MM.1S (cell line): ENCODE measurements at regions not wholly inside any gene's neighbourhood (a gene's known extent, or its start where the extent isn't known, plus 50 kb on each side); places are given as distances from the start of the nearest gene placed in this dataset.

Experiments used
- DNase-seq: peaks from one replicate; pipeline ENCODE4 v3.0.0-alpha.2; 2015
- H2AFZ ChIP-seq: fragments of 300-600 bp; sonication (generic); 2 replicates; pipeline ENCODE4 v1.6.0; 2016; ENCODE audit warnings: antibody characterized with exemption, low read length
- H3F3A ChIP-seq: fragments of 300-600 bp; sonication (generic); 2 replicates; pipeline ENCODE4 v1.6.1; 2016; ENCODE audit warnings: mild to moderate bottlenecking, antibody characterized with exemption, low read length, moderate library complexity, mixed read lengths; ENCODE audit not compliant: insufficient read depth
- H3K27ac ChIP-seq: fragments of 300-600 bp; sonication (generic); 2 replicates; pipeline ENCODE4 v1.5.1; 2016; ENCODE audit warnings: mild to moderate bottlenecking, low read length
- H3K27me3 ChIP-seq: fragments of 300-600 bp; sonication (generic); replicated peaks from 2 replicates; pipeline ENCODE4 v1.6.0; 2016; ENCODE audit warnings: low read length; ENCODE audit not compliant: insufficient read depth
- H3K36me3 ChIP-seq: fragments of 300-600 bp; sonication (generic); replicated peaks from 2 replicates; pipeline ENCODE4 v1.6.1; 2016; ENCODE audit warnings: mild to moderate bottlenecking, low read length, mixed read lengths; ENCODE audit not compliant: insufficient read depth
- H3K4me1 ChIP-seq: fragments of 300-600 bp; sonication (generic); 2 replicates; pipeline ENCODE4 v1.6.1; 2016; ENCODE audit warnings: low read length, mixed read lengths
- H3K4me2 ChIP-seq: fragments of 300-600 bp; sonication (generic); 2 replicates; pipeline ENCODE4 v1.6.0; 2016; ENCODE audit warnings: low read depth, low read length
- H3K4me3 ChIP-seq: fragments of 300-600 bp; sonication (generic); 2 replicates; pipeline ENCODE4 v1.5.1; 2016; ENCODE audit warnings: low read length, mixed read lengths
- H3K79me2 ChIP-seq: fragments of 300-600 bp; sonication (generic); 2 replicates; pipeline ENCODE4 v1.6.1; 2016; ENCODE audit warnings: mixed run types, low read length, mixed read lengths
- H3K9ac ChIP-seq: fragments of 300-600 bp; sonication (generic); 2 replicates; pipeline ENCODE4 v1.6.1; 2016; ENCODE audit warnings: low read length, mixed read lengths
- H3K9me2 ChIP-seq: fragments of 300-600 bp; sonication (generic); replicated peaks from 2 replicates; pipeline ENCODE4 v1.6.1; 2016; ENCODE audit warnings: mild to moderate bottlenecking, low read length, mixed read lengths; ENCODE audit not compliant: insufficient read depth
- H3K9me3 ChIP-seq: fragments of 300-600 bp; sonication (generic); replicated peaks from 2 replicates; pipeline ENCODE4 v1.6.1; 2016; ENCODE audit warnings: mild to moderate bottlenecking, low read length, mixed read lengths; ENCODE audit not compliant: insufficient read depth
- H4K20me1 ChIP-seq: fragments of 300-600 bp; sonication (generic); 2 replicates; pipeline ENCODE4 v1.6.1; 2016; ENCODE audit warnings: mild to moderate bottlenecking, low read length, moderate library complexity, mixed read lengths; ENCODE audit not compliant: insufficient read depth
- EZH2 ChIP-seq: fragments of 300-600 bp; sonication (generic); optimal IDR thresholded peaks from 2 replicates; pipeline ENCODE3; 2017; ENCODE audit warnings: low read depth, mild to moderate bottlenecking, antibody characterized with exemption, low read length, mixed read lengths
- EZH2phosphoT487 ChIP-seq: fragments of 300-600 bp; sonication (generic); IDR thresholded peaks from 2 replicates; pipeline ENCODE4 v1.6.1; 2018; ENCODE audit warnings: antibody characterized with exemption, low read length
- TF ChIP-seq, protein P1 (sequence below): fragments of 300-600 bp; sonication (generic); IDR thresholded peaks from 2 replicates; pipeline ENCODE4 v1.5.1; 2016; ENCODE audit warnings: antibody characterized with exemption, low read length, mixed read lengths

DNA sequence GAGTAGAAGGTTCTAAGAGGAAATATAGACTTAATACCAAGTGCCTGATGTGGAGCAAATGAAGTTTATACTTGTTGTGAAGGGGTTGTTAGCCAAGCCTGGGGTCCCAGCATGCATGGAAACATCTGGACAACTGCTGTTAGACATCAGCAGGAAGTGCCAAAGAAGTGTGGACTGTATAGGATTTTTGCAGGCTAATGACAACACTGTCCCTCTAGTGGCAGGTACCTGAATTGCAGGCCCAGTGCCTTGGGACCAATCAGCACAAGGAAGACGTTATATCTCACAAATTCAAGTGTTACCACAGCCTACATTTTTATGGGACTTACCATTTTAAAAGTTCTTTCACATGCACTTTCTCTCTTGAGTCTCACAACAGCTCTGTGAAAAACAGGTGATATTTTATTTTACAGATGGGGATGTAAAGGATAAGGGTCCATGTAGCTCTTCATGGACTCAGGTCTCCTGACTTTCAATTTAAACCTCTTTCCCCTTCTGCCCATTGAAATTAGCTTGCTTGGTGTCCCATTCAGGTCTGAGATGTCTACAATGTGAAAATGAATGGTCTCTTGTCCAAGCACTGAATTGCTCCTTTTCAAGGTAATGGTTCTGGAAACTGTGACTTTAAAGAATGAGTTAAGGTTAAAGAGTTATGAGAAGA is 89.0 kb upstream of the MAP1B start:
- Histone ChIP-seq H2AFZ (peak overlapping the region; percentile 37), H3F3A (no peaks in the 10 kb centered on the region), H3K9ac (no peak overlapping the region), H3K79me2 (no peaks in the 10 kb centered on the region), H3K4me3 (no peak overlapping the region), H3K4me2 (no peak overlapping the region), H3K9me3 (no peaks in the 10 kb centered on the region), H4K20me1 (no peaks in the 10 kb centered on the region), H3K36me3 (no peaks in the 10 kb centered on the region), H3K4me1 (no peaks in the 10 kb centered on the region), H3K27me3 (no peaks in the 10 kb centered on the region), H3K27ac (no peak overlapping the region), H3K9me2 (no peaks in the 10 kb centered on the region)
- TF ChIP-seq EZH2 = no peak
- TF ChIP-seq EZH2phosphoT487 = no peak
- TF ChIP-seq, protein P1, sequence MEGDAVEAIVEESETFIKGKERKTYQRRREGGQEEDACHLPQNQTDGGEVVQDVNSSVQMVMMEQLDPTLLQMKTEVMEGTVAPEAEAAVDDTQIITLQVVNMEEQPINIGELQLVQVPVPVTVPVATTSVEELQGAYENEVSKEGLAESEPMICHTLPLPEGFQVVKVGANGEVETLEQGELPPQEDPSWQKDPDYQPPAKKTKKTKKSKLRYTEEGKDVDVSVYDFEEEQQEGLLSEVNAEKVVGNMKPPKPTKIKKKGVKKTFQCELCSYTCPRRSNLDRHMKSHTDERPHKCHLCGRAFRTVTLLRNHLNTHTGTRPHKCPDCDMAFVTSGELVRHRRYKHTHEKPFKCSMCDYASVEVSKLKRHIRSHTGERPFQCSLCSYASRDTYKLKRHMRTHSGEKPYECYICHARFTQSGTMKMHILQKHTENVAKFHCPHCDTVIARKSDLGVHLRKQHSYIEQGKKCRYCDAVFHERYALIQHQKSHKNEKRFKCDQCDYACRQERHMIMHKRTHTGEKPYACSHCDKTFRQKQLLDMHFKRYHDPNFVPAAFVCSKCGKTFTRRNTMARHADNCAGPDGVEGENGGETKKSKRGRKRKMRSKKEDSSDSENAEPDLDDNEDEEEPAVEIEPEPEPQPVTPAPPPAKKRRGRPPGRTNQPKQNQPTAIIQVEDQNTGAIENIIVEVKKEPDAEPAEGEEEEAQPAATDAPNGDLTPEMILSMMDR = peak; percentile 99
- peak; percentile 66 for DNase-seq

DNA sequence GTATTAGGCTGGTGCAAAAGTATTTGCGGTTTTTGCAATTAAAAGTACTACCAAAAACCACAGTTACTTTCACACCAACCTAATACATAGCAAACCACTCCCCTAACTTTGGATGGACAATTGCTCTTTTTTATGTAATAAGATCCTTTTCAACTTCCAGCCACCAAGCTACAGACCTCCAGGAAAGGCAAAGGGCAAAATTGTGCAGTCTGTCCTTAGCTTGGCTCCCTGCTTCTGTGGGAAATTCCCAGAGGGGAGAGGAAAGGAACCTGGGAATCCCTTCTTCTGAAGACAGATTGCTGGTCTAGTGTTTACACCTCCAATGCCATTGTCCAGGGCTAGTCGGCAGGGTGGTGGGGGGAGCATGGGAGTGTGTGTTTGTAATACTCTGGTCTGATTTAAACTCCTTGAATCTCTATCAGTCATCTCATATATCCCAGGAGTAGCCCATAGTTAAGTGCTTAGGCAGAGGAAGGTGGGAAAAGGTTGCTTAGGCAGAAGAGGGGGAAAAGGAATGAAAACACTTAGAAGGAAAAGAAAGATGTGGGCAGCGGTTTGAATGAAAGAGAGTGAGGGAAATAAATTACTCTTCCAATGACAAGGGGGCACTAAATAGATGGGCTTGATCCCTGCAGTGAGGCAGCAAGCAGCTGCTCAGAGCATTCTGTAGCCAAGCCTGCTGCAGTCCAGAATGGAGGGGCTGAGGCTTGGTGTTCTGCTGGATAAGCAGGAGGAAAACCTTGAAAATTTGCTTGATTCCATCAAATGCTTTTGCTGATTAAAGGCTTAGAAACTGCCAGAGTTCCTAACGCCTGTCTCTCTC is 86.9 kb upstream of the MAP1B start:
- Histone ChIP-seq H3K79me2 (no peaks in the 10 kb centered on the region), H3K27me3 (no peaks in the 10 kb centered on the region), H3K36me3 (no peaks in the 10 kb centered on the region), H2AFZ (no peak overlapping the region), H4K20me1 (no peaks in the 10 kb centered on the region), H3F3A (no peaks in the 10 kb centered on the region), H3K9me3 (no peaks in the 10 kb centered on the region), H3K4me2 (no peak overlapping the region), H3K27ac (no peak overlapping the region), H3K9me2 (no peaks in the 10 kb centered on the region), H3K4me1 (no peaks in the 10 kb centered on the region), H3K9ac (no peak overlapping the region), H3K4me3 (no peak overlapping the region)
- no peak for DNase-seq
- TF ChIP-seq, protein P1 = no peak
- TF ChIP-seq EZH2 (no peak), EZH2phosphoT487 (no peak)

DNA sequence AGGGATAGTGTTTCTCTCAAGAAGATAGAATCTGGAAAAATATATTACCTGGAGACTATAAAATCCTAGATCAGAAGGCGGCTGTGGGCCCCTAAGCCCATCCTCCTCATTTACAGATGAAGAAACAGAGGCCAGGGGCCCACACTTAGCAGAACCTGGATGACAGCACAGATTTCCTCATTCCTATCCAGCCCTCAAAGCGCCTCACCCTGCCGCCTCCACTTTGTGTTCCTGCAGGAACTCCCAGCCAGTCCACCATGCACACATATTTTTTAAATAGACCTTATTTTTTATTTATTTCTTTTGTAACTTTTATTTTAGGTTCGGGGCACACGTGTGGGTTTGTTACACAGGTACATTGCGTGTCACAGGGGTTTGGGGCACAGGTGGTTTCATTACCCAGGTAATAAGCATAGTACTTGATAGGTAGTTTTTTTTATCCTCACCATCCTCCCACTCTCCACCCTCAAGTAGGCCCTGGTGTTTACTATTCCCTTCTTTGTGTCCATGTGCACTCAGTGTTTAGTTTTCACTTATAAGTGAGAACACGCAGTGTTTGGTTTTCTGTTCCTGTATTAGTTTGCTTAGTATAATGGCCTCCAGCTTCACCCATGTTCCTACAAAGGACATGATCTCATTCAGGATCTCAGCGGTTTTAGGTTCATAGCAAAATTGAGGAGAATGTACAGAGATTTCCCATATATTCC is 85.5 kb upstream of the MAP1B start:
- Histone ChIP-seq H3K9ac (no peak overlapping the region), H3K27ac (no peak overlapping the region), H3K4me3 (no peak overlapping the region), H3F3A (no peaks in the 10 kb centered on the region), H3K79me2 (no peaks in the 10 kb centered on the region), H3K9me2 (no peaks in the 10 kb centered on the region), H3K36me3 (no peaks in the 10 kb centered on the region), H3K4me2 (no peak overlapping the region), H2AFZ (no peak overlapping the region), H3K9me3 (no peaks in the 10 kb centered on the region), H3K27me3 (no peaks in the 10 kb centered on the region), H4K20me1 (no peaks in the 10 kb centered on the region), H3K4me1 (no peaks in the 10 kb centered on the region)
- no peak for DNase-seq
- no peak for TF ChIP-seq EZH2phosphoT487
- no peak for TF ChIP-seq EZH2
- TF ChIP-seq, protein P1 = no peak
